ACC112 (cell line): ENCODE measurements at regions not wholly inside any gene's neighbourhood (a gene's known extent, or its start where the extent isn't known, plus 50 kb on each side); places are given as distances from the start of the nearest gene placed in this dataset.

Experiments used
- H2AFZ ChIP-seq: fragments of 200-600 bp; sonication (generic); one replicate; pipeline ENCODE4 v1.6.0; 2017; ENCODE audit warnings: antibody characterized with exemption, low read length; ENCODE audit not compliant: unreplicated experiment
- H3K27ac ChIP-seq: fragments of 200-600 bp; sonication (generic); 2 replicates; pipeline ENCODE4 v1.5.1; 2014; ENCODE audit warnings: low read depth, mild to moderate bottlenecking, antibody characterized with exemption, low read length, moderate library complexity
- H3K27me3 ChIP-seq: fragments of 200-600 bp; sonication (generic); 2 replicates; pipeline ENCODE4 v1.6.1; 2014; ENCODE audit warnings: mild to moderate bottlenecking, antibody characterized with exemption, low read length, moderate library complexity, mixed read lengths; ENCODE audit not compliant: insufficient read depth
- H3K36me3 ChIP-seq: fragments of 200-600 bp; sonication (generic); 2 replicates; pipeline ENCODE4 v1.6.1; 2016; ENCODE audit warnings: mild to moderate bottlenecking, antibody characterized with exemption, low read length, moderate library complexity, mixed read lengths; ENCODE audit not compliant: insufficient read depth
- H3K4me1 ChIP-seq: fragments of 200-600 bp; sonication (generic); one replicate; pipeline ENCODE4 v1.6.1; 2016; ENCODE audit warnings: low read length, mixed read lengths; ENCODE audit not compliant: insufficient read depth, unreplicated experiment, control insufficient read depth
- H3K4me3 ChIP-seq: fragments of 200-600 bp; sonication (generic); 2 replicates; pipeline ENCODE4 v1.5.1; 2014; ENCODE audit warnings: mild to moderate bottlenecking, low read depth, low read length
- H3K79me2 ChIP-seq: fragments of 200-600 bp; sonication (generic); one replicate; pipeline ENCODE4 v1.6.0; 2016; ENCODE audit warnings: low read length; ENCODE audit not compliant: control insufficient read depth, unreplicated experiment, insufficient read depth

- H3K36me3 ChIP-seq: no peaks in the 10 kb centered on the region
- H3K4me3 ChIP-seq: no peak overlapping the region
- H3K27me3 ChIP-seq: 0 out of 2 replicates have a peak, but pooled peaks cover 2% of the 10 kb centered on the region
- H3K79me2 ChIP-seq: no peaks in the 10 kb centered on the region
- no peak overlapping the region for H3K27ac ChIP-seq
- H3K4me1 ChIP-seq: no peaks in the 10 kb centered on the region
- H2AFZ ChIP-seq: no peak overlapping the region
Measured at GRCh38 chr15:47990821-47991220, 130.0 kb upstream of the SLC24A5 start.

DNA sequence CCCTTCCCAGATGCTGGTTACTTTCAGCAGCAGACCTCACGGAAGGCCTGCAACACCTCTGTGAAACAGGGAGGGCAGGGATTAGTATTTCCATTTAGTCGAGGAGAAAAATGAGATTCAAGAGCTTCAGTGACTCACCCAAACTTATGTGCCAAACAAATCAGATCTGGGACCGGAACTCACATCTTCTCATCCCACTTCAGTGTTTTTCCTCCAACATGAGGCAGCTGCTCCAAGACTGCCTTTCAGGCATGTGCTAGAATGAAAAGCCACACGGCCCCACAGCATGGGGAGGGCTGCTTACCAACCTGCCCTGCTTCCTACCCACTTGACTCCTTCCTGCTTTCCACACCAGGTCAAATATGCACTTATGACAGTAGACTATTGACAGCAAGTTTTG lies 129.4 kb upstream of the SLC24A5 start:
- Histone ChIP-seq H2AFZ (no peak overlapping the region), H3K27me3 (no peaks in the 10 kb centered on the region), H3K4me1 (no peaks in the 10 kb centered on the region), H3K79me2 (no peaks in the 10 kb centered on the region), H3K36me3 (no peaks in the 10 kb centered on the region), H3K4me3 (no peak overlapping the region), H3K27ac (no peak overlapping the region)

DNA sequence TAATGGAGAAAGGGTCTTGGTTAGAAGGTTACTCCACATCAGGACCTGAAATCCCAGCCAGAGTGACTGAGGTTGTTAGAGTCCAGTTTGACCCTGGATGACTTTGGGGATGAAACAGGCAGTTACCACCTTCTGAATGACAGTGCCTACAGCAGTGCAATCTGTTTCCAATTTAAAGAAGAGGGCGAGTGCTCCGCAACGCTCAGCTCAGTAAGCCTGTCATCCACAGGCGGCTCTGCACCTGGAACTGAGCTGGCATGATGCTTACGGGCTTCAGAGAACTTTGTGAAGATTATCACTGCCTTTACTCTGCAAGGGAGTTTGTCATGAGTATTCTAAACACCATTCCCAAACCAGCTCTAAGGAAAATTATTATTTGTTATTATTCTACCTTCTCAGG lies 127.7 kb upstream of the SLC24A5 start:
- H3K36me3 ChIP-seq: no peaks in the 10 kb centered on the region

GRCh38 chr15:47997195-47998080 lies 123.4 kb upstream of the SLC24A5 start:
- Histone ChIP-seq H3K27me3 (no peaks in the 10 kb centered on the region), H3K4me3 (no peak overlapping the region)

More for the DNA sequence above, 127.7 kb upstream of the SLC24A5 start:
- H2AFZ ChIP-seq: no peak overlapping the region
- H3K4me3 ChIP-seq: no peak overlapping the region
- H3K27me3 ChIP-seq: no peaks in the 10 kb centered on the region
- no peaks in the 10 kb centered on the region for H3K79me2 ChIP-seq
- no peak overlapping the region for H3K27ac ChIP-seq
- H3K4me1 ChIP-seq: no peaks in the 10 kb centered on the region

DNA sequence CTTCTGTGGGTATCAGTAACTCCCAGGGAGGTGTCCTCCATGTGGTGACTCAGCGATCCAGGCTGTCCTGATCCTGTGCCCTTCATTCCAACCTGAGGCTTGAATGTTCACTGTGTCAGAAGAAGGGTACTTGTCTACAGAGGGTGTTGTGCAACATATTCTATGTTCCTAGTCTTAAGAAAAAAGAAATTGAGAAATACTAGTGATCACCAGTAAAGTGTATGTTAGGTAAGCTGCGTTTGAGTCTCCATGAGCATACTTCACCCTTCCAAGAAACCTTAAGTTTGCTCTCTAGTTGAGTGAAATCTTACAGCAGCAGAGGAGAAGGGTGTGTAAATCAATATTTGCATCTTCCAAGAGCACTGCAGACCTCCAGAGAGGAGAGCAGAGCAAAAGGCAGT lies 122.2 kb upstream of the SLC24A5 start:
- H3K4me1 ChIP-seq: no peaks in the 10 kb centered on the region
- H3K27ac ChIP-seq: no peak overlapping the region
- H3K79me2 ChIP-seq: no peaks in the 10 kb centered on the region
- H3K36me3 ChIP-seq: no peaks in the 10 kb centered on the region
- no peaks in the 10 kb centered on the region for H3K27me3 ChIP-seq
- H3K4me3 ChIP-seq: no peak overlapping the region
- no peak overlapping the region for H2AFZ ChIP-seq

More at GRCh38 chr15:47997195-47998080, 123.4 kb upstream of the SLC24A5 start:
- no peaks in the 10 kb centered on the region for H3K36me3 ChIP-seq
- no peaks in the 10 kb centered on the region for H3K79me2 ChIP-seq
- no peaks in the 10 kb centered on the region for H3K4me1 ChIP-seq
- no peak overlapping the region for H3K27ac ChIP-seq
- H2AFZ ChIP-seq: no peak overlapping the region

GRCh38 chr15:48001393-48002039 lies 119.3 kb upstream of the SLC24A5 start:
- Histone ChIP-seq H3K27me3 (peaks cover 5% of the 10 kb centered on the region; the same call in 1 of the 2 replicates), H3K4me1 (no peaks in the 10 kb centered on the region), H3K79me2 (no peaks in the 10 kb centered on the region), H2AFZ (no peak overlapping the region), H3K4me3 (no peak overlapping the region), H3K27ac (no peak overlapping the region), H3K36me3 (no peaks in the 10 kb centered on the region)

DNA sequence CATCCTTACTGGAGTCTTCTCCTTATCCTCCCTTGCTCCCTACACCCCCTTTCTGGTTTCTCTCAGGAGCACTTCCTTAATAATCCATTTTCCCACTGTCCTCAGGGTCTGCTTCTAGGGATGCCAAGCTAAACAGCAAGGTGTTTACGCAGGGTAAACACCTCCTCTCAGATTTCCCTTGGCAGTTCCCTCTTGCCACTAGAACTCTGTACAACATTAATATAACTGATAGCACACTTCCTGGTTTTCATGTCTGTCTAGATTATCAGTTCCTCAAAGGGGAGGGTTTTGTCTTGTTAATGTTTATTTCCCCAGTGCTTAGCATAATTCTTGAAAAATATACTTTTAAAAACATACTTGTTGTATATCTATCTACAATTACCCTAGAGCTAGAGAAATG lies 118.0 kb upstream of the SLC24A5 start:
- H3K4me3 ChIP-seq: no peak overlapping the region
- H3K27me3 ChIP-seq: peaks cover 5% of the 10 kb centered on the region; the same call in 1 of the 2 replicates
- no peak overlapping the region for H3K27ac ChIP-seq
- H2AFZ ChIP-seq: no peak overlapping the region
- no peaks in the 10 kb centered on the region for H3K4me1 ChIP-seq
- no peaks in the 10 kb centered on the region for H3K79me2 ChIP-seq
- H3K36me3 ChIP-seq: no peaks in the 10 kb centered on the region

- Histone ChIP-seq H2AFZ (no peak overlapping the region), H3K4me3 (no peak overlapping the region)
Measured at GRCh38 chr15:48003441-48003840, 117.3 kb upstream of the SLC24A5 start.

DNA sequence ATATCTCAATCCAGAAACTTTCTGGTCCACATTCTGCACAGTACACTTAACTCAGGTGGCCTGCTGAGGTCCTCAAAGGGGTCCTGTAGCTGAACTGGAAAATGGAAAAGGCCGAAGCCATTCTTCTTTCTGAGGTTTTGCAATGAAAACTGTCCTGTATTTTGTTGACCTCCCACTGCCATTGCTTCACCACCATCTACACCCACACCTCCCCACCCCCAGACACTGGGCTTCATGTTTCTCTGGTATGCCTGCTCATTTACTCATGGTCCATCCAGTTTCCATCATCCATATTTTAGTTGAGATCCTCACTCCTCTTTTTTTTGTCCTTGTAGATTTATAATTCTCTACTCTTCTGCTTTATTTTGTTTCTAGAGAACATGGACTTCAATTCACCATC lies 115.7 kb upstream of the SLC24A5 start:
- peaks cover 17% of the 10 kb centered on the region for H3K27me3 ChIP-seq
- no peak overlapping the region for H2AFZ ChIP-seq
- no peaks in the 10 kb centered on the region for H3K4me1 ChIP-seq
- H3K27ac ChIP-seq: no peak overlapping the region
- H3K36me3 ChIP-seq: no peaks in the 10 kb centered on the region
- no peak overlapping the region for H3K4me3 ChIP-seq
- no peaks in the 10 kb centered on the region for H3K79me2 ChIP-seq

More at GRCh38 chr15:48003441-48003840, 117.3 kb upstream of the SLC24A5 start:
- Histone ChIP-seq H3K4me1 (no peaks in the 10 kb centered on the region), H3K27ac (no peak overlapping the region), H3K79me2 (no peaks in the 10 kb centered on the region), H3K27me3 (peaks cover 5% of the 10 kb centered on the region; the same call in 1 of the 2 replicates), H3K36me3 (no peaks in the 10 kb centered on the region)

DNA sequence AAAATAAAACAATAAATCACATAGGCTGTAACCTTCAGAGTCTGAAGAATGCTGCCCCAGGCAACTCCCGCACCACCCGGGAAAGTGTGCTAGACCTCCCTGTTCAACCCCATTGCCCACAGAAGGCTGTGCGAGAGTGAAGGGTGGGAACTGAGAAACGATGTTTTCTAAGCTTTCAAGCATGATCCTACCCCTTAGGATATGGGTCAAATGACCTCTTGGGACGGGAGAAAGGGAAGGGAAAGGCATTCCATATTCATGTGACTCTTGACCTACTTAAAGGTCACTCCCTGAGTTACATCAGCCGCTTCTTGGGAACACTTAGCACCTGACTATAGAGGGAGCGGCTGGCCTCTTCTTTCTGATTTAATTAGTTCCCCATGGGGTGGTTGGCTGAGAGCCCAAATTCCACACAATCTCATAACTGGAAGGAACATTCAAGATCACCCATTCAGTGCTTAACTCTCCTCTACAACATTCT lies 114.7 kb upstream of the SLC24A5 start:
- Histone ChIP-seq H3K79me2 (no peaks in the 10 kb centered on the region), H2AFZ (no peak overlapping the region), H3K4me3 (no peak overlapping the region), H3K4me1 (no peaks in the 10 kb centered on the region), H3K27me3 (peaks cover 25% of the 10 kb centered on the region), H3K36me3 (no peaks in the 10 kb centered on the region), H3K27ac (no peak overlapping the region)
